Neutrophil (primary cell): ENCODE measurements at regions not wholly inside any gene's neighbourhood (a gene's known extent, or its start where the extent isn't known, plus 50 kb on each side); places are given as distances from the start of the nearest gene placed in this dataset.

Source experiments
- H3K27ac ChIP-seq: fragments of 200-600 bp; sonication (generic); 2 replicates; pipeline ENCODE4 v1.5.1; 2016; ENCODE audit warnings: mild to moderate bottlenecking, moderate library complexity
- H3K27me3 ChIP-seq: fragments of 200-600 bp; sonication (generic); 2 replicates; pipeline ENCODE4 v1.6.0; 2016; ENCODE audit warnings: mild to moderate bottlenecking
- H3K36me3 ChIP-seq: fragments of 200-600 bp; sonication (generic); 2 replicates; pipeline ENCODE4 v1.5.1; 2017
- H3K4me1 ChIP-seq, 2 experiments: fragments of 200-600 bp in 1 of 2; sonication (generic) in 1 of 2; 1 replicate in 1 of 2; 2 replicates in 1 of 2; pipeline versions ENCODE4 v1.5.1 to v1.6.1; 2013 to 2016; ENCODE audit warnings: low read depth in 1 of 2, low read length in 1 of 2, mild to moderate bottlenecking in 1 of 2, moderate library complexity in 1 of 2; ENCODE audit not compliant: control insufficient read depth in 1 of 2, insufficient read depth in 1 of 2
- H3K4me3 ChIP-seq, 2 experiments: fragments of 200-600 bp in 1 of 2; sonication (generic) in 1 of 2; 1 replicate in 1 of 2; 2 replicates in 1 of 2; pipeline ENCODE4 v1.5.1; 2013 to 2016; ENCODE audit warnings: low read depth in 1 of 2, low read length in 1 of 2, mild to moderate bottlenecking in 1 of 2, moderate library complexity in 1 of 2
- H3K9me3 ChIP-seq: fragments of 200-600 bp; sonication (generic); 2 replicates; pipeline ENCODE4 v1.5.1; 2016
- TF ChIP-seq, protein P1 (sequence below): fragments of 200-600 bp; sonication (generic); IDR thresholded peaks from 2 replicates; pipeline ENCODE4 v1.5.1; 2016; ENCODE audit warnings: antibody characterized with exemption

DNA sequence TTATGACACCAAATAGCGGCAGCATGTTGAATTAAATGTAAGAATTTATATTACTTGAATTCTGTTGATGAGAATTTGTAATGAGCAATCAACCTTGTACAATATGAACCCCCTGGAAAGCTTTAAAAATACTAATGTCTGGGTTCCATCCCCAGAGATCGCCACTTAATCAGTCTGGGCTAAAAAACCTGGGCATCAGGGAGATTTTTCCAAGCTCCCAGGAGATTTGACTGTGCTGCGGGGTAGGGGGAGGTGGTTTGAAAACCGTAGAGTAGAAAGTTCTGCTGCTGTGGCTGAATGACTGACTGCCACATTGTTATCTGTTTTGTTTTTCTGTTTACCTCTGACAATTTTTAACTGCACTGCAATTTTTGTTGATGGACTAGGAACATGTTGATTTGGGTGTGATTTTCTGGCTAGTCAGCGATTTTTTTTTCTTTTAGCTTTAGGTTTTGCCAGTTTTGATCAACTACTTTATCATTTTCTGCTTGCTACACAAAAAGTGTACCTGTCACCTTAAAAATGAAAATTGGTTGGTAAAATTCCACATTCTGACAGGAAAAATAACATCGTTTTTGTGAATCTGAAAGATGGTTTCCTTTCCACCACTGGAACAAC is 79.3 kb downstream of the PCTP start:
- Histone ChIP-seq H3K4me1 (peaks cover 6 to 9% of the 10 kb centered on the region in 2 experiments), H3K36me3 (no peaks in the 10 kb centered on the region), H3K9me3 (no peaks in the 10 kb centered on the region), H3K27me3 (no peaks in the 10 kb centered on the region), H3K4me3 (no peak overlapping the region), H3K27ac (no peak overlapping the region)
- TF ChIP-seq, protein P1, sequence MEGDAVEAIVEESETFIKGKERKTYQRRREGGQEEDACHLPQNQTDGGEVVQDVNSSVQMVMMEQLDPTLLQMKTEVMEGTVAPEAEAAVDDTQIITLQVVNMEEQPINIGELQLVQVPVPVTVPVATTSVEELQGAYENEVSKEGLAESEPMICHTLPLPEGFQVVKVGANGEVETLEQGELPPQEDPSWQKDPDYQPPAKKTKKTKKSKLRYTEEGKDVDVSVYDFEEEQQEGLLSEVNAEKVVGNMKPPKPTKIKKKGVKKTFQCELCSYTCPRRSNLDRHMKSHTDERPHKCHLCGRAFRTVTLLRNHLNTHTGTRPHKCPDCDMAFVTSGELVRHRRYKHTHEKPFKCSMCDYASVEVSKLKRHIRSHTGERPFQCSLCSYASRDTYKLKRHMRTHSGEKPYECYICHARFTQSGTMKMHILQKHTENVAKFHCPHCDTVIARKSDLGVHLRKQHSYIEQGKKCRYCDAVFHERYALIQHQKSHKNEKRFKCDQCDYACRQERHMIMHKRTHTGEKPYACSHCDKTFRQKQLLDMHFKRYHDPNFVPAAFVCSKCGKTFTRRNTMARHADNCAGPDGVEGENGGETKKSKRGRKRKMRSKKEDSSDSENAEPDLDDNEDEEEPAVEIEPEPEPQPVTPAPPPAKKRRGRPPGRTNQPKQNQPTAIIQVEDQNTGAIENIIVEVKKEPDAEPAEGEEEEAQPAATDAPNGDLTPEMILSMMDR = no peak

- TF ChIP-seq, protein P1 = no peak
- no peaks in the 10 kb centered on the region for H3K27me3 ChIP-seq
- peaks cover 6 to 9% of the 10 kb centered on the region in 2 experiments for H3K4me1 ChIP-seq
- H3K27ac ChIP-seq = no peak overlapping the region
- no peak overlapping the region for H3K4me3 ChIP-seq
- H3K36me3 ChIP-seq = no peaks in the 10 kb centered on the region
- H3K9me3 ChIP-seq = no peaks in the 10 kb centered on the region
These were observed 80.0 kb downstream of the PCTP start for GRCh38 chr17:55830699-55831471.

DNA sequence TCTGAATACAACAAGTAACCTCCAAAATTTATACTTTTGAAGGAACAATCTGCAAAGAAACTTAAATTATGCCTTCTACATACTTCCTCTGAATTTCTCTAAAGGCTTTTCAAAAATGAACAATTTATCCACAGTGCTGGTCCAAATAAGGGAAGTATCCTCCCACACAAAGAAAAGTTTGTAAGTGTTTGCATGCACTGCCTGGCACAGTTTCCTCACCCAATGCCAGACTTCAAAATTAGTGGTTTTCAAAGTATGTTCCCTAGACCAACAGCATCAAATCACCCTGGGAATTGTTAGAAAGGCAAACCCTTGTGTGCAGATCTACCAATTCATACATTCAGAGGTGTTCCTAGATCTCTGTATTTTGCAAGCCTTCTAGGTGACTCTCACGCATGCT is 82.5 kb downstream of the PCTP start:
- H3K36me3 ChIP-seq = no peaks in the 10 kb centered on the region
- TF ChIP-seq, protein P1 = no peak
- no peak overlapping the region for H3K27ac ChIP-seq
- no peaks in the 10 kb centered on the region for H3K27me3 ChIP-seq
- peaks cover 6 to 9% of the 10 kb centered on the region in 2 experiments for H3K4me1 ChIP-seq
- H3K4me3 ChIP-seq = no peak overlapping the region
- H3K9me3 ChIP-seq = no peaks in the 10 kb centered on the region

GRCh38 chr17:55842405-55843158 is 91.7 kb downstream of the PCTP start:
- H3K27ac ChIP-seq = no peak overlapping the region
- no peaks in the 10 kb centered on the region for H3K36me3 ChIP-seq
- no peaks in the 10 kb centered on the region for H3K27me3 ChIP-seq
- TF ChIP-seq, protein P1 = no peak
- H3K4me1 ChIP-seq = peaks cover 6 to 7% of the 10 kb centered on the region in 2 experiments
- H3K9me3 ChIP-seq = no peaks in the 10 kb centered on the region
- no peak overlapping the region for H3K4me3 ChIP-seq

DNA sequence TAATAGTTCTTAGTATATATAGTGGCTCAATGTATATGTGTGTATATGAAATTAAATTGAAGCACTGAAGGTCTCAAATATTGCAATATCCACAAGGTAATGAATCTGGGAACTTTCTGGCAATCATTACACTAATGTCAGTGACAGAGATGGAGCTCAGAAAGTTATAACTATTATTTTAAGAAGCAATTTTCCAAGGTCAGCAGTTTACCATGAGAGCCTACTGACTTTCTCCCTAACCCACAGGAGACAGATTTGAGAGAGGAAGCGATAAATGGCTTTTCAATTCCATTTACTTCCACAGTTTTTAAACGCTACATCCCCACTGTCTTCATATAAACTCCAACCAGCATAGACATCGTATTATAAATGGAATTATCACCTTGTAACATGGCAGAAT is 92.9 kb downstream of the PCTP start:
- no peaks in the 10 kb centered on the region for H3K27me3 ChIP-seq
- no peak overlapping the region for H3K27ac ChIP-seq
- TF ChIP-seq, protein P1 = no peak

More for the DNA sequence above, 92.9 kb downstream of the PCTP start:
- Histone ChIP-seq H3K4me1 (peaks cover 6 to 7% of the 10 kb centered on the region in 2 experiments), H3K4me3 (no peak overlapping the region), H3K36me3 (no peaks in the 10 kb centered on the region), H3K9me3 (no peaks in the 10 kb centered on the region)
